ENCODE measurements at regions not wholly inside any gene's neighbourhood (a gene's known extent, or its start where the extent isn't known, plus 50 kb on each side); places are given as distances from the start of the nearest gene placed in this dataset.

GRCh38 chr14:97287956-97288355 lies 490.8 kb downstream of the VRK1 start:
- DNase-seq (ENCODE audit: low read depth in 3 of 3, low spot score in 1 of 3) = no peak

GRCh38 chr14:97290065-97290464 lies 492.9 kb downstream of the VRK1 start:
- DNase-seq (ENCODE audit: low read depth in 3 of 3, low spot score in 1 of 3) = no peak

- no peak for DNase-seq (ENCODE audit: low read depth in 3 of 3, low spot score in 1 of 3)
Observed at GRCh38 chr14:97290977-97291376, 493.8 kb downstream of the VRK1 start.

GRCh38 chr14:97293659-97294058 lies 496.5 kb downstream of the VRK1 start:
- no peak for DNase-seq (ENCODE audit: low read depth in 3 of 3, low spot score in 1 of 3)

GRCh38 chr14:97295108-97295710 lies 498.0 kb downstream of the VRK1 start:
- no peak for DNase-seq (ENCODE audit: low read depth in 3 of 3, low spot score in 1 of 3)

GRCh38 chr14:97296176-97296575 lies 499.0 kb downstream of the VRK1 start:
- DNase-seq (ENCODE audit: low read depth in 3 of 3, low spot score in 1 of 3) = no peak

GRCh38 chr14:97297100-97297499 lies 499.9 kb downstream of the VRK1 start:
- no peak for DNase-seq (ENCODE audit: low read depth in 3 of 3, low spot score in 1 of 3)

GRCh38 chr14:97298331-97298730 lies 501.1 kb downstream of the VRK1 start:
- no peak for DNase-seq (ENCODE audit: low read depth in 3 of 3, low spot score in 1 of 3)

GRCh38 chr14:97298736-97299135 lies 501.6 kb downstream of the VRK1 start:
- DNase-seq (ENCODE audit: low read depth in 3 of 3, low spot score in 1 of 3) = no peak

GRCh38 chr14:97299661-97300060 lies 502.5 kb downstream of the VRK1 start:
- DNase-seq (ENCODE audit: low read depth in 3 of 3, low spot score in 1 of 3) = peak in 1 of 3 donors; percentile 7

GRCh38 chr14:97301931-97302559 lies 504.9 kb downstream of the VRK1 start:
- no peak for DNase-seq (ENCODE audit: low read depth in 3 of 3, low spot score in 1 of 3)

- DNase-seq (ENCODE audit: low read depth in 3 of 3, low spot score in 1 of 3) = no peak
Observed at GRCh38 chr14:97306133-97306759, 509.1 kb downstream of the VRK1 start.

- no peak for DNase-seq (ENCODE audit: low read depth in 3 of 3, low spot score in 1 of 3)
Observed at GRCh38 chr14:97306760-97307246, 509.6 kb downstream of the VRK1 start.

GRCh38 chr14:97311411-97311810 lies 514.2 kb downstream of the VRK1 start:
- no peak for DNase-seq (ENCODE audit: low read depth in 3 of 3, low spot score in 1 of 3)

GRCh38 chr14:97312910-97313309 lies 515.7 kb downstream of the VRK1 start:
- no peak for DNase-seq (ENCODE audit: low read depth in 3 of 3, low spot score in 1 of 3)

GRCh38 chr14:97315790-97316189 lies 518.6 kb downstream of the VRK1 start:
- no peak for DNase-seq (ENCODE audit: low read depth in 3 of 3, low spot score in 1 of 3)

- no peak for DNase-seq (ENCODE audit: low read depth in 3 of 3, low spot score in 1 of 3)
Observed at GRCh38 chr14:97318380-97318779, 521.2 kb downstream of the VRK1 start.

GRCh38 chr14:97319691-97320090 lies 522.5 kb downstream of the VRK1 start:
- no peak for DNase-seq (ENCODE audit: low read depth in 3 of 3, low spot score in 1 of 3)

- DNase-seq (ENCODE audit: low read depth in 3 of 3, low spot score in 1 of 3) = no peak
Observed at GRCh38 chr14:97328743-97329142, 531.6 kb downstream of the VRK1 start.

- no peak for DNase-seq (ENCODE audit: low read depth in 3 of 3, low spot score in 1 of 3)
Observed at GRCh38 chr14:97329701-97330100, 532.5 kb downstream of the VRK1 start.

- DNase-seq (ENCODE audit: low read depth in 3 of 3, low spot score in 1 of 3) = no peak
Observed at GRCh38 chr14:97331058-97331457, 533.9 kb downstream of the VRK1 start.

GRCh38 chr14:97331526-97331925 lies 534.3 kb downstream of the VRK1 start:
- DNase-seq (ENCODE audit: low read depth in 3 of 3, low spot score in 1 of 3) = no peak

GRCh38 chr14:97336179-97336578 lies 539.0 kb downstream of the VRK1 start:
- no peak for DNase-seq (ENCODE audit: low read depth in 3 of 3, low spot score in 1 of 3)

Data from stimulated activated CD4-positive, alpha-beta T cell treated with anti-CD3 and anti-CD28 coated beads, TNF-alpha, amount 100 ng/mL, for 1 hour (primary cell).